PC-3 (cell line): ENCODE measurements at regions not wholly inside any gene's neighbourhood (a gene's known extent, or its start where the extent isn't known, plus 50 kb on each side); places are given as distances from the start of the nearest gene placed in this dataset.

Experiments
- ATAC-seq: fragments of 200-7000 bp; cut with Tn5 transposase; 2 replicates; pipeline ENCODE4 v1.9.1; 2020; ENCODE audit warnings: mild to moderate bottlenecking, moderate library complexity
- BruUV-seq: library from RNA; stranded (reverse); fragments of 400-500 nt; replicated peaks from 2 replicates; lab custom pipeline; 2021; lab: Mats Ljungman, UMichigan
- CTCF ChIA-PET: fragments of 300-600 bp; sonication (Branson Sonifier 250); formaldehyde crosslinking; loops from one replicate; lab custom pipeline; 2022; ENCODE audit warnings: antibody characterized with exemption; lab: Charles Lee
- POLR2A ChIA-PET: fragments of 300-600 bp; sonication (Branson Sonifier 250); formaldehyde crosslinking; loops from one replicate; lab custom pipeline; 2022; ENCODE audit warnings: antibody characterized with exemption; ENCODE audit not compliant: unreplicated experiment; lab: Charles Lee
- DNase-seq: peaks from one replicate; pipeline ENCODE4 v3.0.0-alpha.2; 2015
- H2AFZ ChIP-seq: fragments of 300-600 bp; sonication (generic); 2 replicates; pipeline ENCODE4 v1.6.0; 2016; ENCODE audit warnings: antibody characterized with exemption, low read length
- H3F3A ChIP-seq: fragments of 300-600 bp; sonication (generic); one replicate; pipeline ENCODE4 v1.6.0; 2017; ENCODE audit warnings: antibody characterized with exemption, low read length, control low read depth, mild to moderate bottlenecking; ENCODE audit not compliant: unreplicated experiment
- H3K27ac ChIP-seq: fragments of 300-600 bp; sonication (generic); 2 replicates; pipeline ENCODE4 v1.5.1; 2016; ENCODE audit warnings: mild to moderate bottlenecking, low read length
- H3K27me3 ChIP-seq: fragments of 300-600 bp; sonication (generic); 2 replicates; pipeline ENCODE4 v1.6.1; 2016; ENCODE audit warnings: low read length, mixed read lengths
- H3K36me3 ChIP-seq: fragments of 300-600 bp; sonication (generic); 2 replicates; pipeline ENCODE4 v1.6.1; 2016; ENCODE audit warnings: low read depth, mixed run types, low read length, mixed read lengths
- H3K4me1 ChIP-seq: fragments of 300-600 bp; sonication (generic); 2 replicates; pipeline ENCODE4 v1.5.1; 2016; ENCODE audit warnings: low read length; ENCODE audit not compliant: insufficient read depth
- H3K4me2 ChIP-seq: fragments of 300-600 bp; sonication (generic); 2 replicates; pipeline ENCODE4 v1.6.0; 2016; ENCODE audit warnings: low read length
- H3K4me3 ChIP-seq: fragments of 300-600 bp; sonication (generic); 2 replicates; pipeline ENCODE4 v1.5.1; 2016; ENCODE audit warnings: mild to moderate bottlenecking, low read length, mixed read lengths
- H3K79me2 ChIP-seq: fragments of 300-600 bp; sonication (generic); 2 replicates; pipeline ENCODE4 v1.6.1; 2017; ENCODE audit warnings: low read length, mixed read lengths
- H3K9ac ChIP-seq: fragments of 300-600 bp; sonication (generic); 2 replicates; pipeline ENCODE4 v1.6.0; 2016; ENCODE audit warnings: mild to moderate bottlenecking, low read length
- H3K9me2 ChIP-seq: fragments of 300-600 bp; sonication (generic); replicated peaks from 2 replicates; pipeline ENCODE4 v1.6.1; 2016; ENCODE audit warnings: mixed run types, low read length, mixed read lengths
- H3K9me3 ChIP-seq: fragments of 300-600 bp; sonication (generic); 2 replicates; pipeline ENCODE4 v1.6.1; 2016; ENCODE audit warnings: low read length, mixed read lengths
- H4K20me1 ChIP-seq: fragments of 300-600 bp; sonication (generic); 2 replicates; pipeline ENCODE4 v1.6.1; 2016; ENCODE audit warnings: low read length, mixed read lengths
- EZH2 ChIP-seq: fragments of 300-600 bp; sonication (generic); IDR thresholded peaks from one replicate; pipeline ENCODE4 v1.6.1; 2017; ENCODE audit warnings: antibody characterized with exemption, mild to moderate bottlenecking, low read length; ENCODE audit not compliant: unreplicated experiment
- EZH2phosphoT487 ChIP-seq: fragments of 300-600 bp; sonication (generic); IDR thresholded peaks from 2 replicates; pipeline ENCODE4 v1.6.1; 2018; ENCODE audit warnings: mild to moderate bottlenecking, antibody characterized with exemption, low read length, borderline replicate concordance
- intact Hi-C: fragments of 100-400 bp; cut with micrococcal nuclease; formaldehyde crosslinking; loops from 2 replicates; pipeline ENCODE4 v1.9.0; 2023
- TF ChIP-seq, protein P1 (sequence below): fragments of 300-600 bp; sonication (generic); conservative IDR thresholded peaks from 2 replicates; pipeline ENCODE4 v1.5.1; 2017; ENCODE audit warnings: antibody characterized with exemption, low read depth, mild to moderate bottlenecking, low read length

- H3K9me2 ChIP-seq = no peaks in the 10 kb centered on the region
- no peaks in the 10 kb centered on the region for H3F3A ChIP-seq
- no peak overlapping the region for H3K4me3 ChIP-seq
- no TSS peak for BruUV-seq
- ATAC-seq (no peak), DNase-seq (no peak)
- no peak overlapping the region for H3K9ac ChIP-seq
- ChIA-PET POLR2A (no interaction called here), CTCF (no interaction called here)
- no peaks in the 10 kb centered on the region for H3K9me3 ChIP-seq
- H3K79me2 ChIP-seq = no peaks in the 10 kb centered on the region
- no peaks in the 10 kb centered on the region for H3K36me3 ChIP-seq
- H3K4me2 ChIP-seq = no peak overlapping the region
- TF ChIP-seq EZH2 = no peak
- TF ChIP-seq, protein P1, sequence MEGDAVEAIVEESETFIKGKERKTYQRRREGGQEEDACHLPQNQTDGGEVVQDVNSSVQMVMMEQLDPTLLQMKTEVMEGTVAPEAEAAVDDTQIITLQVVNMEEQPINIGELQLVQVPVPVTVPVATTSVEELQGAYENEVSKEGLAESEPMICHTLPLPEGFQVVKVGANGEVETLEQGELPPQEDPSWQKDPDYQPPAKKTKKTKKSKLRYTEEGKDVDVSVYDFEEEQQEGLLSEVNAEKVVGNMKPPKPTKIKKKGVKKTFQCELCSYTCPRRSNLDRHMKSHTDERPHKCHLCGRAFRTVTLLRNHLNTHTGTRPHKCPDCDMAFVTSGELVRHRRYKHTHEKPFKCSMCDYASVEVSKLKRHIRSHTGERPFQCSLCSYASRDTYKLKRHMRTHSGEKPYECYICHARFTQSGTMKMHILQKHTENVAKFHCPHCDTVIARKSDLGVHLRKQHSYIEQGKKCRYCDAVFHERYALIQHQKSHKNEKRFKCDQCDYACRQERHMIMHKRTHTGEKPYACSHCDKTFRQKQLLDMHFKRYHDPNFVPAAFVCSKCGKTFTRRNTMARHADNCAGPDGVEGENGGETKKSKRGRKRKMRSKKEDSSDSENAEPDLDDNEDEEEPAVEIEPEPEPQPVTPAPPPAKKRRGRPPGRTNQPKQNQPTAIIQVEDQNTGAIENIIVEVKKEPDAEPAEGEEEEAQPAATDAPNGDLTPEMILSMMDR = no peak
- no peak for TF ChIP-seq EZH2phosphoT487
- H4K20me1 ChIP-seq = no peaks in the 10 kb centered on the region
- no peak overlapping the region for H3K27ac ChIP-seq
- no peak overlapping the region for H2AFZ ChIP-seq
- H3K27me3 ChIP-seq = peaks cover 10% of the 10 kb centered on the region
- intact Hi-C loops = no loop called here
- no peaks in the 10 kb centered on the region for H3K4me1 ChIP-seq
These were observed 620.2 kb downstream of the PTPRU start for GRCh38 chr1:29856340-29857114.

GRCh38 chr1:29855561-29856160 is 619.3 kb downstream of the PTPRU start:
- Histone ChIP-seq H3K4me3 (no peak overlapping the region), H3K9ac (no peak overlapping the region), H3K36me3 (no peaks in the 10 kb centered on the region), H4K20me1 (no peaks in the 10 kb centered on the region), H3K79me2 (no peaks in the 10 kb centered on the region), H3K9me3 (no peaks in the 10 kb centered on the region), H3K27ac (no peak overlapping the region), H2AFZ (no peak overlapping the region), H3K4me1 (no peaks in the 10 kb centered on the region), H3K9me2 (no peaks in the 10 kb centered on the region), H3K4me2 (no peak overlapping the region), H3K27me3 (peaks cover 10% of the 10 kb centered on the region), H3F3A (no peaks in the 10 kb centered on the region)
- BruUV-seq = no TSS peak
- ChIA-PET CTCF (no interaction called here), POLR2A (no interaction called here)
- no peak for ATAC-seq
- TF ChIP-seq EZH2phosphoT487 = no peak
- TF ChIP-seq, protein P1 = no peak
- no peak for TF ChIP-seq EZH2
- no peak for DNase-seq
- intact Hi-C loops = no loop called here

GRCh38 chr1:29854700-29855276 is 618.5 kb downstream of the PTPRU start:
- Histone ChIP-seq H4K20me1 (no peaks in the 10 kb centered on the region), H3K9ac (no peak overlapping the region), H3K4me3 (no peak overlapping the region), H3K27me3 (peaks cover 13% of the 10 kb centered on the region), H3K36me3 (no peaks in the 10 kb centered on the region), H3K4me2 (no peak overlapping the region), H2AFZ (no peak overlapping the region), H3K79me2 (no peaks in the 10 kb centered on the region), H3K9me3 (no peaks in the 10 kb centered on the region), H3F3A (no peaks in the 10 kb centered on the region), H3K27ac (no peak overlapping the region), H3K4me1 (no peaks in the 10 kb centered on the region), H3K9me2 (no peaks in the 10 kb centered on the region)
- TF ChIP-seq EZH2phosphoT487 (no peak), EZH2 (no peak)
- TF ChIP-seq, protein P1 = no peak
- ChIA-PET POLR2A (interaction anchor here (0.6 kb wide), 1 partner anchor 237 kb away, joined by 3 read pairs; no protein-coding TSS in a partner anchor), CTCF (no interaction called here)
- ATAC-seq (no peak), DNase-seq (peak; percentile 13)
- intact Hi-C loops = no loop called here
- BruUV-seq = no TSS peak
